ENCODE measurements at regions not wholly inside any gene's neighbourhood (a gene's known extent, or its start where the extent isn't known, plus 50 kb on each side); places are given as distances from the start of the nearest gene placed in this dataset.

GRCh38 chr6:144849920-144850319 lies 564.8 kb downstream of the UTRN start:
- no peak overlapping the region for H3K27ac ChIP-seq
- no peak overlapping the region for H3K4me3 ChIP-seq
- no peaks in the 10 kb centered on the region for H3K27me3 ChIP-seq
- H3K36me3 ChIP-seq: peaks cover 17% of the 10 kb centered on the region
- TF ChIP-seq CTCF (IDR thresholded peaks at IDR 0.05): no peak
- no peak for DNase-seq (ENCODE audit: low spot score)
- H3K9me3 ChIP-seq: no peaks in the 10 kb centered on the region
- no peaks in the 10 kb centered on the region for H3K4me1 ChIP-seq

- H3K4me1 ChIP-seq: no peaks in the 10 kb centered on the region
- H3K36me3 ChIP-seq: peaks cover 17% of the 10 kb centered on the region
- H3K27me3 ChIP-seq: no peaks in the 10 kb centered on the region
- no peaks in the 10 kb centered on the region for H3K9me3 ChIP-seq
- no peak overlapping the region for H3K27ac ChIP-seq
- DNase-seq (ENCODE audit: low spot score): no peak
- H3K4me3 ChIP-seq: no peak overlapping the region
- no peak for TF ChIP-seq CTCF (IDR thresholded peaks at IDR 0.05)
These were observed 568.5 kb downstream of the UTRN start for GRCh38 chr6:144853603-144854002.

- no peak for DNase-seq (ENCODE audit: low spot score)
- TF ChIP-seq CTCF (IDR thresholded peaks at IDR 0.05): no peak
- H3K9me3 ChIP-seq: no peaks in the 10 kb centered on the region
These were observed 569.5 kb downstream of the UTRN start for GRCh38 chr6:144854654-144855053.

GRCh38 chr6:144855375-144855774 lies 570.2 kb downstream of the UTRN start:
- peaks cover 17% of the 10 kb centered on the region for H3K36me3 ChIP-seq

More at GRCh38 chr6:144854654-144855053, 569.5 kb downstream of the UTRN start:
- Histone ChIP-seq H3K27ac (no peak overlapping the region), H3K4me3 (no peak overlapping the region), H3K36me3 (peaks cover 17% of the 10 kb centered on the region), H3K27me3 (no peaks in the 10 kb centered on the region), H3K4me1 (no peaks in the 10 kb centered on the region)

GRCh38 chr6:144855812-144856531 lies 570.8 kb downstream of the UTRN start:
- TF ChIP-seq CTCF (IDR thresholded peaks at IDR 0.05): no peak
- Histone ChIP-seq H3K27me3 (no peaks in the 10 kb centered on the region), H3K27ac (no peak overlapping the region), H3K36me3 (peaks cover 12% of the 10 kb centered on the region), H3K9me3 (no peaks in the 10 kb centered on the region), H3K4me1 (no peaks in the 10 kb centered on the region), H3K4me3 (no peak overlapping the region)
- no peak for DNase-seq (ENCODE audit: low spot score)

More at GRCh38 chr6:144855375-144855774, 570.2 kb downstream of the UTRN start:
- Histone ChIP-seq H3K27ac (no peak overlapping the region), H3K9me3 (no peaks in the 10 kb centered on the region), H3K4me1 (no peaks in the 10 kb centered on the region), H3K4me3 (no peak overlapping the region), H3K27me3 (no peaks in the 10 kb centered on the region)
- no peak for DNase-seq (ENCODE audit: low spot score)
- no peak for TF ChIP-seq CTCF (IDR thresholded peaks at IDR 0.05)

- Histone ChIP-seq H3K4me3 (no peak overlapping the region), H3K27me3 (no peaks in the 10 kb centered on the region), H3K27ac (no peak overlapping the region), H3K9me3 (no peaks in the 10 kb centered on the region), H3K36me3 (peaks cover 9% of the 10 kb centered on the region), H3K4me1 (no peaks in the 10 kb centered on the region)
- TF ChIP-seq CTCF (IDR thresholded peaks at IDR 0.05): no peak
- no peak for DNase-seq (ENCODE audit: low spot score)
These were observed 571.5 kb downstream of the UTRN start for GRCh38 chr6:144856622-144857021.
